ENCODE measurements at regions not wholly inside any gene's neighbourhood (a gene's known extent, or its start where the extent isn't known, plus 50 kb on each side); places are given as distances from the start of the nearest gene placed in this dataset.
A peak's percentile ranks its signal among the peaks of the same experiment; 100 is the strongest.
"Not testable (repeated sequence)": the region's sequence is repeated elsewhere in the genome, so short reads cannot be mapped to it uniquely, and the experiment has no call there.

GRCh38 chr13:55745828-55746227 lies 1394.9 kb upstream of the PRR20A start:
- DNase-seq: no peak

GRCh38 chr13:55761986-55762385 lies 1378.7 kb upstream of the PRR20A start:
- no peak for DNase-seq

DNA sequence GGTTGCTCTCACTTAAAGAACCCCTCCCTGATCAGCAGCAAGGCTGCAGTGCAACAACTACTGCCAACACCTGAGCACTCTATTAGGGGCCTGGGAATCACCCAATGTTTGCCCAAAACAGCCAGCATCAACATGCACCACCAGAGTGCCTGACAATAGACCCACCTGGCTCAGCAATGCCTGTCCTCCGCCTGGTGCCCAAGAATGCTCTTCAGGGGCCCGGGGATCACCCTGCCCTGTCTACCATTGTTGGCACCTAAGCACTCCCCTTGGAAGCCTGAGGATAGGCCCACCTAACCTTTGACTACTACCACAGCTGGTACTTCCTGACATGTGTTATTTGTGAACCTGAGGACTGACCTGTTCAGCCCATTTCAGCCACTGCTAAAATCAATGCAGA lies 1363.1 kb upstream of the PRR20A start:
- no peak for DNase-seq

DNA sequence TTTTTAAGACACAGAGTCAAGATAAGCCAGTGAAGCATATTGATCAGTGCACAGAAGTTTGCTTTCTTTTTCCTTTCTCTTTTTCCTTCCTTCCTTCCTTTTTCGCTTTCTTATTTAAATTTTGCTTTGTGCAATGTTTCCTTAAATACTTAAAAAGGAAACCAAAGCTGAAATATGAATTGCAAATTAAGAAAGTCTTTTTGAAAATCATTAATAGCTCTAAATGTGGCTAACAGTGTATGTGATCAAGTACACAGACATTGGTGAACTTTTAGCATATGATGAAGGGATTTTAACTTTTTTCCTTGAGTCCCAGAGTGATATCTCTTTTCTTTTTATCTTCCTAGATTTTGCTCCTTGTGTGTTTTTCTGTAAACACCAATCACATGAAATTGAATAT lies 1356.9 kb upstream of the PRR20A start:
- DNase-seq: no peak

DNA sequence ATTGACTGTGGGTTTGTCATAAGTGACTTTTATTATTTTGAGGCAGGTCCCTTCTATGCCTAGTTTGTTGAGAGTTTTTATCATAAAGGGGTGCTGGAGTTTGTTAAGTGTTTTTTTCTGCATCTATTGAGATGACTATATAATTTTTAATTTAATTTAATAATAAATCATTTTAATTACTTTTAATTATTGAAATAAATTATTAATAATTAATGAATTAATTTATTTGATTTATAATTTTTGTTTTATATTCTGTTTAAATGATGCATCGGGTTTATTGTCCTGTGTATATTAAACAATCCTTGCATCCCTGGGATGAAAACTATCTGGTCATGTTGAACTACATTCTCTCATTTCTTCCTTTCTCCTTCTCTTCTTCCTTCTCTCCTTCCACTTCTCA lies 1352.2 kb upstream of the PRR20A start:
- DNase-seq: no peak

GRCh38 chr13:55792544-55793193 lies 1348.0 kb upstream of the PRR20A start:
- no peak for DNase-seq

GRCh38 chr13:55815458-55816033 lies 1325.2 kb upstream of the PRR20A start:
- peak; percentile 26 for DNase-seq

- peak; percentile 66 for DNase-seq
Observed at GRCh38 chr13:55816976-55817601, 1323.6 kb upstream of the PRR20A start.

GRCh38 chr13:55820817-55821216 lies 1319.9 kb upstream of the PRR20A start:
- DNase-seq: no peak

- DNase-seq: no peak
Observed at GRCh38 chr13:55869648-55870047, 1271.1 kb upstream of the PRR20A start.

DNA sequence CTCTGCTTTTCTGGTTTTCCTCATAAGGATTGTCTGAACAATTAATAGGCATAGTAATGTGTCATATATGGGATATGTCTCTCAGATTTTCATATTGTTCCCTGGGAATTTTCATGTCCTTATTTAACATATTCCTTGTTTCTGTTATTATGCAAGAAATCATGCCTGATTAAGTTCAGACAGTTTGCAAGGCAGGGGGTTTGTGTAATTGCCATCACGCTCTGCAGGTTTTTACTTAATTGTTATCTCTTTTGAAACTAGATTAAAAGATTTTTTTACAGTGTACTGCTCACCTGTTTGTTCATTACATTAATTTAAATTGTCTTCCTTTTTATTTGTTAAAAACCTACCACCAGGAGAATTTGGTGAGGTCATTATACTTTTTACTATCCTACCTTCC lies 1253.2 kb upstream of the PRR20A start:
- no peak for DNase-seq

DNA sequence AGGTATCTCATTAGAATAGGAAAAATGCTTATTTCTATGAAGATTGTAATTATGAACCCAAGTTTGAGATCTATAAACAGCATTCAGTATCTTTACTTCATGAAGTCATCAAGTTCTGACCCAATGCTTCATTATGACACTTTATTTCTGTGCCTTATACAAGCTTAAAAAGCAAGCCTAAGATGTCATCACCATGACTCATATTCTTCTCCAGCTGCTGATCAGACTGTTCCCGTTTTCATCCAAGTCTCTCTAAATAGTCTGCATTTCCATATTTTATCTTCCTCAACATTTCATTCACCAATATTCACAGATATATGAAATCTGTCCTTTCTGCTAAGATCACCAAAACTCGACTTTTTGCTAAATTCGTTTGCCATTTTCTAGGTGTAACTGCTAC lies 1247.2 kb upstream of the PRR20A start:
- DNase-seq: no peak

GRCh38 chr13:55937180-55937579 lies 1203.5 kb upstream of the PRR20A start:
- no peak for DNase-seq

- DNase-seq: no peak
Observed at GRCh38 chr13:55948175-55948574, 1192.5 kb upstream of the PRR20A start.

DNA sequence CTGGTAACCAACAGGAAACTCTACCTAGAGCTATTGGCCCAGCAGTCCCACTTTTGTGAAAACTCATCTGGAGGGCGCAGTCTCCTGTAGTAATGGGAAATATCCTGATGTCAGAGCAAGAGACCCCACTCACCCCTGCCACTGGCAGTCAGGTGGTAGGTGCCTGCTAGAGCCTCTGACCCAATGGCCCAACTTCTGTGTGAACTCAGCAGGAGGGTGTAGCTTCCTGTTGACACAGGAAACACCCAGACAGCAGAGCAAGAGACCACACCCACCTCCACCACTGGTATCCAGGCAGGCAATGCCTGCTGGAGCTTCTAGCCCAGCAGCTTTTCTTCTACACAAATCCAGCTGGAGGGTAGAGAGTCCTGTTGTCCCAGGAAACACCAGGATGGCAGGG lies 1176.8 kb upstream of the PRR20A start:
- DNase-seq: peak; percentile 13

GRCh38 chr13:55967055-55967454 lies 1173.7 kb upstream of the PRR20A start:
- no peak for DNase-seq

- DNase-seq: no peak
Observed at GRCh38 chr13:55977436-55977835, 1163.3 kb upstream of the PRR20A start.

DNA sequence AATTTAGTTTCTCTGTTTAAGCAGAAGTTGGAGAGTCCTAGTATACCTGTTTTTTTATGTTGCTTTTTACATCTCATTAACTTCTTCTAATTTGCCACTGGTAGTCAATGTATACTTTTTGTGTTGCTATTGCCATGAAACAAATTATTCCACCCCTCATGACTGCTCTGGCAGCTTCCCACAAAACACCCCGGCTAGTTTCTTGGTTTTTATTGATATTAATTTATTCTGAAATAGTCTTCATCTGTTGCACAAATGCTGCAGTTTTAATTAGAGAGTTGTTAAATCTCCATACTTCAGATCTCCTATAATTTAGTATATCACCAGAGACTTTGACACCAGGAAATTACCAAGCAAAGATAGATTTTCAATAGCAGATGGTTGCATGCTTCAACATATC lies 1159.3 kb upstream of the PRR20A start:
- DNase-seq: no peak

DNA sequence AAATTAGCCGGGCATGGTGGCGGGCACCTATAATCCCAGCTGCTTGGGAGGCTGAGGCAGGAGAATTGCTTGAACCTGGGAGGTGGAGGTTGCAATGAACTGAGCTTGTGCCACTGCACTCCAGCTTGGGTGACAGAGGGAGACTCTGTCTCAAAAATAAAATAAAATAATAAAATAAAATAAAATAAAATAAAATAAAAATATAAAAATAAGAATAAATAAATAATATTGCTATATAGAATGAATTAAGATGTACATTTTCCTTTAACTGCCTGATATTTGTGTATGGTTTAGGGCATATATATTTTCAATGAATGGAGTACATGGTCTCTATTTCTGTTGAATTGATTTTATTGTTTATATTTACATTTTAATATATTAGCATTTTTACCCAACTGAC lies 1156.7 kb upstream of the PRR20A start:
- not testable (repeated sequence) for DNase-seq

- no peak for DNase-seq
Observed at GRCh38 chr13:55990631-55991030, 1150.1 kb upstream of the PRR20A start.

- no peak for DNase-seq
Observed at GRCh38 chr13:55991666-55992065, 1149.1 kb upstream of the PRR20A start.

- DNase-seq: no peak
Observed at GRCh38 chr13:55992145-55992544, 1148.6 kb upstream of the PRR20A start.

DNA sequence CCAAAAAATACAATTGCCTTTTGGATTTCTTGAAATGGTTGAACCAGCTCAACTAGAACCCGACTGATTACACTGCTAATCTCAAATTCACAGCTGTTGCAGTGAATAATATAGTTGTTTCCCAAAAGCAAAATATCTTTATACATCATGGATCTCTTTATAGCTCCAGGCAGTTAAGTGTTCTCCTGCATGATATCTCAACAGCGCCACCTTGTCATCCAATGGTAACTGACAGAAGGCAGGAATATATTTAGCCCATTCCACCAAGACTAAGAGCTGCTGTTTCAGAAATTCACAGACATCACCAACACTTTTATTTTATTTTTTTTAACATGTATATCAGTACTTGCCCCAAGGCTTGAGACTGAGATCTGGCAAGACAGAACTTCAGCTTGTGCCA lies 1141.0 kb upstream of the PRR20A start:
- DNase-seq: peak; percentile 64

GRCh38 chr13:56009418-56009817 lies 1131.3 kb upstream of the PRR20A start:
- DNase-seq: no peak

- no peak for DNase-seq
Observed at GRCh38 chr13:56012644-56013043, 1128.1 kb upstream of the PRR20A start.

Measured in DMS53 (cell line).